ENCODE measurements at regions not wholly inside any gene's neighbourhood (a gene's known extent, or its start where the extent isn't known, plus 50 kb on each side); places are given as distances from the start of the nearest gene placed in this dataset.

GRCh38 chr2:217394510-217395351 lies 534.9 kb upstream of the TNP1 start:
- TF ChIP-seq CTCF (IDR thresholded peaks at IDR 0.05), result no peak
- TF ChIP-seq ZFX (IDR thresholded peaks at IDR 0.05; ENCODE audit: borderline replicate concordance), result no peak
